ENCODE measurements at regions not wholly inside any gene's neighbourhood (a gene's known extent, or its start where the extent isn't known, plus 50 kb on each side); places are given as distances from the start of the nearest gene placed in this dataset.
"Not testable (repeated sequence)": the region's sequence is repeated elsewhere in the genome, so short reads cannot be mapped to it uniquely, and the experiment has no call there.

GRCh38 chr6:167753281-167753680 lies 73.4 kb upstream of the AFDN start:
- not testable (repeated sequence) for TF ChIP-seq CTCF (IDR thresholded peaks at IDR 0.05; ENCODE audit: insufficient read depth, low read length, poor library complexity, severe bottlenecking); EZH2phosphoT487 (conservative IDR thresholded peaks at IDR 0.05; ENCODE audit: low read length)
